ENCODE measurements at regions not wholly inside any gene's neighbourhood (a gene's known extent, or its start where the extent isn't known, plus 50 kb on each side); places are given as distances from the start of the nearest gene placed in this dataset.
"Not testable (repeated sequence)": the region's sequence is repeated elsewhere in the genome, so short reads cannot be mapped to it uniquely, and the experiment has no call there.

DNA sequence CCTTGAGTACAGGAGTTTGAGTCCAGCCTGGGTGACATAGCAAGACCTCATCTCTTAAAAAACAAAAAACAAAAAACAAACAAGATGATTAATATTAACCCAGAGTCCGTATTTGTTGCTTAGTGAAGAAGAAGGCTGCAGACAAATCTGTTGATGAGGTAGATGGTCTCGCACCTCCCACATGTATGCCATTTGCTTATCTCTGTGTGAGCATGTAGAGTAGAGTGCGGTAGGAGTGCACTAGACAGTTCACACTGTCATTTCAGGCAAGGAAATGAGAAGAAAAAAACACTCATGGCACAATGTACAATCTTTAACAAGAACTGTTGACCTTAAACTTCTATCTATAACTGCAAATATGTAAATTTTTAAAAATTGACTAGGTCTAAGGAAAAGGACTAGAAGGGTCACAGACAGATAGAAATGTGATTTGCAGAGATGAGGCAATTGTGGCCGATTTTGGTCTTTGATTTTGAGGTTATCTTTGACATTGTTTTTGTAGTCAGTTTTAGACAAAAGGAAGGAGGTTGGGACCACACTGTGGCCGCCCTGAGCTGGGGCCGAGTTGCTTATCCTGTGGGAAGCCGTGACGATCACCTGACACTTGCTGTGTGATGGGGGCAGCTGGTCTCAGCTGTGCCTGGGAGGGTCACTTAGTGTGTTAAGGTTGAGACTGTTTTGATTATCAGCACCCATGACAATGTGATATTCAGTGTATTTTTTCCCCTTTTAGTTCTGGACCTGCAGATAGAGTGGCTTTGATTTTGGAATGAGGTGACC, 127.2 kb downstream of the LAT start:
- not testable (repeated sequence) for TF ChIP-seq POLR2AphosphoS5, POLR2A (IDR thresholded peaks at IDR 0.05; ENCODE audit: low read depth, low read length)

All from GM12892 (cell line).